DMS 273 treated with DMSO at 0.1 percent for 48 hours (cell line): ENCODE measurements at regions not wholly inside any gene's neighbourhood (a gene's known extent, or its start where the extent isn't known, plus 50 kb on each side); places are given as distances from the start of the nearest gene placed in this dataset.
A peak's percentile ranks its signal among the peaks of the same experiment; 100 is the strongest.
"Not testable (repeated sequence)": the region's sequence is repeated elsewhere in the genome, so short reads cannot be mapped to it uniquely, and the experiment has no call there.

Source experiments
- DNase-seq: peaks from one replicate; lab custom pipeline; 2025; lab: John Stamatoyannopoulos, UW

GRCh38 chr17:77548967-77549366 lies 408.2 kb downstream of the SEC14L1 start:
- DNase-seq, result no peak

DNA sequence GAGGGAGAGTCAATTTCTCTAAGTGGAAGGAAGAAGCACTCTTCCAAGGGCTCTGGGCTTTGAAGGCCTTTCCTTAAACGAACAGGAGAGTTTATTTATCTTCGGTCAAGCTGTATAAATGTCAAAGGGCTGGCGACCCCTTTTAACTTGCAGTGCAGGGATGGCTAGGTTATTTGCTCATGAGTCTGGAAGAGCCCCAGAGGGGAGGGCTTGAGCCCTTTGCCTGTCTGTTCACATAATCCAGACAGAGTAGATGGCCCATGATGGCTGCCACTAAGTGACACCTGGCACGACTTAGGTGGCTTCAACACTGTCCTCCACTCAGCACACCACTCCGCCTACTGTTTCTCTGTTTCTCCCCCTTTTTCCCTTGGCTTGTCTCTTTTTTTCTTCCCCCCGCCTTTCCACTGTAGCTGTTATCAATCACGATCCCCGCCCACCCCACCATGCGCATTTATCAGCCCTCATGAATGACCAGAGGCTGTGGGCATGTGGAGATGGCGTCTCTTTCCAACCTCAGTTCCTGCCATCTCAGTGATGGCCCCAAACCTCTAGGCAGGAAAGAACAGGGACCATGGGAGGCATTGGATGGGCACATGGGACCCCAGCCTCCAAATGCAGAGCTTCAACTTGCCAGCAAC lies 408.7 kb upstream of the TNRC6C start:
- no peak for DNase-seq

- DNase-seq, result no peak
Measured at GRCh38 chr17:77553459-77554066, 404.9 kb upstream of the TNRC6C start.

GRCh38 chr17:77555121-77555591 lies 403.3 kb upstream of the TNRC6C start:
- DNase-seq, result no peak

DNA sequence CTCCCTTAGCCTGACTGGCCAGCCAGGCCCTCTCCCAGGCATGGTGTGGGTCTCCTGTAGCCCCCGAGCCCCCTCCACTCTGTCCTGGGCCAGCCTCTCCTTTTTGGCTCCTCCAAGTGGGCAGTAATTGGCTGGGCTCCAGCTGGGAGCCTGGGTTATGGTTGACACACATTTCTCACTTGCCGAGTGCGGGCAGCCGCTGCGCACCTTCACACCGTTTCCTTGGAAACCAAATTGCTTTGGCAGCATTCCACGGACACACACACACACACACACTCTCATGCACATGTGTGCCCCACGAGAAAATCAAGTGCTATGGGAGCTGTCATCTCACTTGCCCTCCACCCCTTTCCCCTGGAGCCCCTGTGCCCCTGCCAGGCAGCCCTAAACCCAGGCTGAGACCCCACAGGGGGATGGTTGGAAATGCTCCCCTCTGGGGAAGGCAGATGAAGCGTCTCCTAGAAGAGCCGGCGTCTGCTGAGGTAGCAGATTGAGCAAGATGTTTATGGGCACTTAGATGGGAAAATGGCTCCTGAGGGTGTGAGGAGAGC lies 402.7 kb upstream of the TNRC6C start:
- peak; percentile 46 for DNase-seq

GRCh38 chr17:77556383-77557061 lies 402.0 kb upstream of the TNRC6C start:
- DNase-seq, result no peak

DNA sequence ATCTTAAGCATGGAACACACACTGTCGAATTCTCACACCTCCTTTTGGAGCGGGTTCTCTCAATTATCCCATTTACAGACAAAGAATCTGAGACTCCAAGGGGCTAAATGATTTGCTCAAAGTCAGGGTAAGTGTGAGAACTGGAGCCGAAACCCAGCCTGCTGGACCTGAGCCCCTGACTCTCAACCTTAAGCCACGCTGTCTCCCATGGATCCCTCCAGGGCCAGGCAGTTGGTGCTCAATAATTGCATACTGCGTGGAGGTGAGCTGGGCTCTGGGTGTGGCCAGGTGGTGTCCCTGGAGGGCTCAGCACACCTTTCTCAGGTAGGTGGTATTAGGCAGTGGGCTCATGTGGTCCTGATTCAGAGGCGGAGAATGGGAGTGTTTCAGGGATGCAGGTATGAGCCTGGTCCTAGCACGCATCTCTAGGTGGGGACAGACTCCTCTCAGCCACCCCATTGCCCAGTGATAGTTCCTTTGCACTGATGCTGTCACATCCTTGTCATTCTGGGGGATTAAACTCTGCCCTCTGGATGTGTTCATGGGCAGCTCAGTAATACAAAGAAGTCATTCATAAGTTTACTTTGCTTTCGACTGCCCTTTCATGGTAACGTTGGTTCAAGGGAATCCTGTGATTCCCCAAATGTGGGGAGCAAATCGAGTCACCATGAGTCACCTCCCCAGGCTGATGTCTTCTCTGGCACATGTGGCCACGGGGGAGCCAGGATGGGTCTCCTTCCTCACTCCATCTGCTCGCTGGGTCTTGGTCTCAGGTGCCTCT lies 399.5 kb upstream of the TNRC6C start:
- no peak for DNase-seq

DNA sequence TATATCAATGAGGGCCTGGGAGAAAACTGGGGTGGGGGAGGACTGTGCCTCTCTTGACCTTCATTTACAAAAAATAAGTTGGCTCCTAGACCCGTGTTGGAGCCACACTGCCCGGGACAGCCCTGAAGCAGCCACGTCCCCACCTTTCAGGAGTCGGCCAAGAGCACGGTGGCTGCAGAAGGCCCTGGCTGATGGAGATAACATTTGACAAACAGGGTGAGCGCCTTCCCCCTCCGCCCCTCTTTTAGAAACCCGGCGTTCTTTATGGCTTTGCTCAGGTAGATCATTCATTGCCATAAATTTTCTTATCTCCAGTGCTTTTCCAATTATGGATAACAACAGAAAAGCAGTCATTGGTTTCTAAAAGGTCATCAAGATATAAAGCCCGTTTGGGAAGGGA lies 398.1 kb upstream of the TNRC6C start:
- DNase-seq, result no peak

DNA sequence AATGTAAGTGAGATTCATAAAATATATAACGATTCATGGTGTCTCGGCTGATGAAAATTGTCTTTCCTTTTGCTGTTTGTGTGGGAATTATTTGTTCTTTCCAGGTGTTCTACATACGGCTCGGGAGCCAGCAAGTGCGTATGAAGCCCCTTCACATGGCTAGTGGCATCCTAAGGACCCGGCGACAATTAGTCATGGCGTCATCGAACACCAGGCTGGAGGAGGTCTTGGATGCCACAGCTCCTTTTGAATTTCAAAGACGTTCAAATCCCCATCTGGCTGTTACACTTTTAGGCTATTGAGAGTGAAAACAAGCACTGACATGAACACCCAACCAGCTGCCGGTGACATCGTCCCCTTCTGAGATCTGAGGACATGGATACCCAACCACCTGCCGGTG lies 397.7 kb upstream of the TNRC6C start:
- DNase-seq, result no peak

GRCh38 chr17:77562361-77562760 lies 396.1 kb upstream of the TNRC6C start:
- DNase-seq, result not testable (repeated sequence)

DNA sequence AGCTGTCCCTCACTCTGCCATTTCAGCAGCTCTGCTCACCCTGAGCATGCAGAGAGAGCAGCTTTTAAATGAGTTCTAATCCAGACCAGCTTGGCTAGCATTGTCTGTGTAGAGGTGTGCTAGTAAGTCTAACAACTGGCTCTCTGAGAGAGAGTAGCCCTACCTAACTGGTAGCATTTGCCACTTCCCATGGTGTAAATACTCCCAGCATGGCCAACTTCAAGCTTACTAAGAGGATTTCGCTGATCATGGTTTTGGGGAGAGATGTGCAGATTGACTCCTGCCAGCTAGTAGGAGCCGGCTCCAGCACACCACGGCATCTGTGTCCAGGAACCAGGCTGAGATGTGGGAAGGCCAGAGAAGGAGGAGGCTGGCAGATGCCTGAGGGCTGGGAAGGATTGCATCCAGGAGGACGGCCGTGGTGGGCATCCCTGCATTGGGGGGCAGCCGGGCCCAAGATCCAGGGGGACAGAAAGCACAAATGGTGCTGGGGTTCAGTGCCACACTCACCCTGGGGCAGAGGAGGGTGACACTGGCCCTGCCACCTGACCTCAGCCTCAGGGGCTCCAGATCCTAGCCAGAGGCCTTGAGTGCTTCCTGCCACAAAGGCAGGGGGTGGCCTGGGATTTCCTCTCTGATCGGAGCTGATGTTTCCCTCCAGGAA lies 394.9 kb upstream of the TNRC6C start:
- no peak for DNase-seq

DNA sequence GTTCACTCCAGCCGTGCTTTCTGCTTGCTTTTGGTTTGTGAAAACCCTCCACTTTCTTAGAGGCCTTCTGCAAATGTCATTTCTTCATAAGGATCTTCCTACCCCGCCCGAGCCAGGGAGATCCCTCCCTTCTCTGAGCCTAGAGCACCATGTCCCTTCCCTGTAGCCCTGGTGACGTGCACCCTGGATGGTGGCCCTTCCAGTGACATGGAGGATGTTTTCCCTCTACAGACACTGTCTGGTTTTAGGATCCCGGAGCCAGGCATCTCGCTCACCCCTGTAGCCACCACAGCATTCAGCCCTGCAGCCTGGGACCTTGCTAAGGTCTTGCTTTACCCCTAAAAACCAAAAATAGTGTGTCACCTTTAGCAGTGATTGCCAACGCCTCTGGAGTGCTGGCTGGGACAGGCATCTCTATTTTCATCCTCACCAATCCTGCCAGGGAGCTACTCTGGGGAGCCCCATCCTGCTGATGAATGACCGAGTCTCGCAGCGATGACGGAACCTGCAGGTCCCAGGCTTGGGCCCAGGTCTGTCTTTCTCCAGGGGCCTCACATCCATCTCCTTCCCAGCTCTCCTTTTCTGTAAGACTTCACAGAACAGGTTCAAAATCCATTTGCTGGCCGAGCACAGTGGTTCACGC lies 394.1 kb upstream of the TNRC6C start:
- no peak for DNase-seq

GRCh38 chr17:77565166-77565565 lies 393.3 kb upstream of the TNRC6C start:
- DNase-seq, result no peak

DNA sequence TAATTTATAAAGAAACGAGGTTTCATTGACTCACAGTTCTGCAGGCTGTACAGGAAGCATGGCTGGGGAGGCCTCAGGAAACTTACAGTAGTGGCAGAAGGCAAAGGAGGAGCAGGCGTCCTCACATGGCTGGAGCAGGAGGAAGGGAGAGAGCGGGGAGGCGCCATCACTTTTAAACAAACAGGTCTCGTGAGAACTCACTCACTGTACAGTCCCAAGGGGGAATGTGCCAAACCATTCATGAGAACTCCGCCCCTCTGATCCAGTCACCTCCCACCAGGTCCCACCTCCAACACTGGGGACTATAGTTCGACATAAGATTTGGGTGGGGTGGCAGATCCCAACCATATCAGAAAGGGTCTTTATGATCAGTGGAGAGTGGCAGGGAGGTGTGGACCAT lies 392.4 kb upstream of the TNRC6C start:
- no peak for DNase-seq

GRCh38 chr17:77566566-77567138 lies 391.9 kb upstream of the TNRC6C start:
- DNase-seq, result no peak

DNA sequence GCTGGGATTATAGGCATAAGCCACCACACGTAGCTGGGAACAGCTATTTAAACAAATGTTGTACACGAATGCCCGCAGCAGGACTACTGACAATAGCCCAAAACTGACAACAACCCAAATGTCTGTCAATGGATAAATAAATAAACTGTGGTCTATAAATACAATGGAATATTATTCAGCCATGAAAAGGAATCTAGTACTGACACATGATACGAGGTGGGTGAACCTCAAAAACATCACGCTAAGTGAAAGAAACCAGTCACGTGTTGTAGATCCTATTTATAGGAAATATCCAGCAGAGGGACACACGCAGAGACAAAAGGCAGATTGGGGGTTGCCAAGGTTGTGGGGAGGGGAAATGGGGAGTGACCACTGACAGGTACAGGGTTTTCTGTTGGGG lies 390.0 kb upstream of the TNRC6C start:
- DNase-seq, result no peak

GRCh38 chr17:77569846-77570564 lies 388.5 kb upstream of the TNRC6C start:
- no peak for DNase-seq

GRCh38 chr17:77570565-77570898 lies 388.0 kb upstream of the TNRC6C start:
- no peak for DNase-seq

DNA sequence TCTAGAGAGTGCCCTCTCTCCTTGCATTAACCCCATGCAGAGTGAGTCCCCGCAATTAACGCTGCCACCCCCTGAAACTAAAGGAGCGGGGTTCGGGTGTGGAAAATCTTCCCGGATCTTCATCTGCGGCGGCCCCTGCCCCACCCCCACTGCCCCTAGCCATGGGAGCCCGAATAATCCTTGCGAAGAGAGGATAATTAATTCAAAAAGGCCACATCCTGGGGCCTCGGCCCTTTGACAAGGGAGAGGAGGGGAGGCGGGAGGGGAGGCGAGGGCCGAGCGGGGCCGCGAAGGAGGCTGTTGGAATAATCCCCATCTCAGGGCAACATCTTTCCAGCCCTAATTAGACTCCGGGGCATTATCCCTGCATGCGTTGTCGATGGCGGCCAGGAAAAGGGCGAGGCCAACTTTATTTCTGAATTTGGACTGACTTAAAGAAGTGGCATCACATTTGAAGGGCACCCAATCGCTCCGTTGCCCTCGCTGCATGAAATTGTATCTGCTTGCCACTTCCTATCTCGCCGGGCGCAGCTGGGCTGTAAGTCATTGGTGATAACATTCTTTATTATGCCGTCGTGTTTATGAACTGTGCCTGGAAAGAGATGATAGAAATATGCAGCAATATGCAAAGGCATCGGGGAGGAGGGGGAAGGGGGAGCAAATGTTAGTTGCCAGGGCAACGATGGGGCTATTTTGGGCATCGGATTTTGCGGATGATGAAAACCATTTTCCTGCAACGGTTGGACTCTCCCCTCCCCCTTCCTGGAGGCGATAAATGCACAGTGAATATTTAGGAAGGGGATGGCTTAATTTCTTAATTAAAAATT lies 387.1 kb upstream of the TNRC6C start:
- no peak for DNase-seq
